Loucy (cell line): ENCODE measurements at regions not wholly inside any gene's neighbourhood (a gene's known extent, or its start where the extent isn't known, plus 50 kb on each side); places are given as distances from the start of the nearest gene placed in this dataset.

Source experiments
- H2AFZ ChIP-seq: fragments of 200-600 bp; sonication (generic); 2 replicates; pipeline ENCODE4 v1.6.0; 2016; ENCODE audit warnings: antibody characterized with exemption, mild to moderate bottlenecking, low read length, moderate library complexity
- H3F3A ChIP-seq: fragments of 200-600 bp; 2 replicates; pipeline ENCODE4 v1.6.0; 2016; ENCODE audit warnings: antibody characterized with exemption, low read depth, mild to moderate bottlenecking
- H3K27me3 ChIP-seq: fragments of 200-600 bp; sonication (generic); 2 replicates; pipeline ENCODE4 v1.6.1; 2014; ENCODE audit warnings: low read length, mild to moderate bottlenecking; ENCODE audit not compliant: insufficient read depth, poor library complexity, severe bottlenecking
- H3K36me3 ChIP-seq: fragments of 200-600 bp; sonication (generic); 2 replicates; pipeline ENCODE4 v1.6.1; 2016; ENCODE audit warnings: low read length; ENCODE audit not compliant: insufficient read depth
- H3K4me1 ChIP-seq: fragments of 200-600 bp; sonication (generic); 2 replicates; pipeline ENCODE4 v1.5.1; 2014; ENCODE audit warnings: low read length, mild to moderate bottlenecking; ENCODE audit not compliant: insufficient read depth, poor library complexity, severe bottlenecking
- H3K4me2 ChIP-seq: fragments of 200-600 bp; sonication (generic); 2 replicates; pipeline ENCODE4 v1.6.0; 2014; ENCODE audit warnings: antibody characterized with exemption, low read length, low read depth, mild to moderate bottlenecking; ENCODE audit not compliant: poor library complexity, severe bottlenecking
- H3K4me3 ChIP-seq: fragments of 200-600 bp; sonication (generic); 2 replicates; pipeline ENCODE4 v1.5.1; 2014; ENCODE audit warnings: low read length, mild to moderate bottlenecking, mixed read lengths; ENCODE audit not compliant: poor library complexity, severe bottlenecking
- H3K79me2 ChIP-seq: fragments of 200-600 bp; sonication (generic); 2 replicates; pipeline ENCODE4 v1.6.1; 2014; ENCODE audit warnings: low read length; ENCODE audit not compliant: insufficient read depth
- H3K9ac ChIP-seq: fragments of 200-600 bp; sonication (generic); 2 replicates; pipeline ENCODE4 v1.6.0; 2014; ENCODE audit warnings: mild to moderate bottlenecking, low read depth, low read length, moderate library complexity; ENCODE audit not compliant: poor library complexity, severe bottlenecking
- H3K9me2 ChIP-seq: fragments of 200-600 bp; sonication (generic); replicated peaks from 2 replicates; pipeline ENCODE4 v1.6.1; 2016; ENCODE audit warnings: low read depth, low read length, mixed read lengths
- H3K9me3 ChIP-seq: fragments of 200-600 bp; sonication (generic); 2 replicates; pipeline ENCODE4 v1.6.1; 2014; ENCODE audit warnings: mild to moderate bottlenecking, antibody characterized with exemption, low read length, low read depth; ENCODE audit not compliant: insufficient read depth
- H4K20me1 ChIP-seq: fragments of 200-600 bp; sonication (generic); 2 replicates; pipeline ENCODE4 v1.6.0; 2014; ENCODE audit warnings: antibody characterized with exemption, low read length, mild to moderate bottlenecking; ENCODE audit not compliant: insufficient read depth, poor library complexity, severe bottlenecking
- CTCF ChIP-seq: fragments of 200-600 bp; sonication (generic); conservative IDR thresholded peaks from 2 replicates; pipeline ENCODE4 v1.5.1; 2014; ENCODE audit warnings: mild to moderate bottlenecking, antibody characterized with exemption, low read length
- EZH2phosphoT487 ChIP-seq: fragments of 200-600 bp; IDR thresholded peaks from 2 replicates; pipeline ENCODE4 v1.6.1; 2018; ENCODE audit warnings: antibody characterized with exemption, mild to moderate bottlenecking, moderate library complexity, borderline replicate concordance

GRCh38 chr16:8481810-8482209 lies 108.5 kb downstream of the TMEM114 start:
- no peaks in the 10 kb centered on the region for H3K27me3 ChIP-seq
- no peak overlapping the region for H3K4me2 ChIP-seq
- no peak overlapping the region for H3K4me3 ChIP-seq
- H2AFZ ChIP-seq, result no peak overlapping the region
- H3K36me3 ChIP-seq, result no peaks in the 10 kb centered on the region
- H3K9ac ChIP-seq, result no peak overlapping the region
- H3K4me1 ChIP-seq, result no peaks in the 10 kb centered on the region
- no peaks in the 10 kb centered on the region for H3K9me3 ChIP-seq
- TF ChIP-seq EZH2phosphoT487, result no peak
- no peak for TF ChIP-seq CTCF
- H4K20me1 ChIP-seq, result no peaks in the 10 kb centered on the region
- H3K9me2 ChIP-seq, result no peaks in the 10 kb centered on the region
- H3F3A ChIP-seq, result no peaks in the 10 kb centered on the region
- no peaks in the 10 kb centered on the region for H3K79me2 ChIP-seq

GRCh38 chr16:8476824-8477223 lies 113.5 kb downstream of the TMEM114 start:
- Histone ChIP-seq H3K4me3 (no peak overlapping the region), H3K9ac (no peak overlapping the region), H3K79me2 (no peaks in the 10 kb centered on the region), H3K27me3 (no peaks in the 10 kb centered on the region), H2AFZ (no peak overlapping the region), H3K36me3 (no peaks in the 10 kb centered on the region), H3F3A (no peaks in the 10 kb centered on the region), H3K9me3 (no peaks in the 10 kb centered on the region), H3K9me2 (no peaks in the 10 kb centered on the region), H3K4me1 (no peaks in the 10 kb centered on the region), H3K4me2 (no peak overlapping the region), H4K20me1 (no peaks in the 10 kb centered on the region)
- TF ChIP-seq EZH2phosphoT487 (no peak), CTCF (no peak)

- Histone ChIP-seq H3K4me3 (no peak overlapping the region), H3K36me3 (no peaks in the 10 kb centered on the region), H3K4me1 (no peaks in the 10 kb centered on the region), H3F3A (no peaks in the 10 kb centered on the region), H3K9ac (no peak overlapping the region), H3K9me2 (no peaks in the 10 kb centered on the region), H3K27me3 (no peaks in the 10 kb centered on the region), H4K20me1 (no peaks in the 10 kb centered on the region), H2AFZ (no peak overlapping the region), H3K9me3 (no peaks in the 10 kb centered on the region), H3K4me2 (no peak overlapping the region), H3K79me2 (no peaks in the 10 kb centered on the region)
- TF ChIP-seq CTCF (no peak), EZH2phosphoT487 (no peak)
Measured at GRCh38 chr16:8474587-8474986, 115.7 kb downstream of the TMEM114 start.
